ENCODE measurements at regions not wholly inside any gene's neighbourhood (a gene's known extent, or its start where the extent isn't known, plus 50 kb on each side); places are given as distances from the start of the nearest gene placed in this dataset.

- DNase-seq = no peak
Observed at GRCh38 chr21:24046829-24047443, 1560.3 kb downstream of the MRPL39 start.

DNA sequence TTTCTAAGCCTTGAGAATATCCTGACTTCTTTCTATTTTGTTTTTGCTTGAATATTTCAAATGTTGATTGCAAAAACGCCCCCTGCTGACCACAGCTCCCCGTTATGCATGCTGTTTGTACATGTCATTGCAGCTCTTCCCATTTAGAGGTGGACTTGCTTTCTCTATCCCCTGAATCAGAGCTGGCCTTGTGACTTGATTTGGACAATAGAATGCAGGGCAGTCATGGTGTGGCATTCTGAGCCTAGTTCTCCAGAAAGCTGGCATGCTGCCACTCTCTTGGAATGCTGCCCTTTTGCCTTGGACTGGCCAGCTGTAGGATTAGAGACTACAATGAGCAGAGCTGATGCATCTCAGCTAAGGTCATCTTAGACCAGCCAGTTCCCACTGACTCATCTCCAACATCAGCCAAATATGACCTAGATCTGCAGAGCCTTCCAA is 1561.5 kb downstream of the MRPL39 start:
- no peak for DNase-seq

- no peak for DNase-seq
Observed at GRCh38 chr21:24045373-24045772, 1561.9 kb downstream of the MRPL39 start.

GRCh38 chr21:24042687-24043086 is 1564.6 kb downstream of the MRPL39 start:
- no peak for DNase-seq

GRCh38 chr21:24032709-24033232 is 1574.5 kb downstream of the MRPL39 start:
- DNase-seq = no peak

DNA sequence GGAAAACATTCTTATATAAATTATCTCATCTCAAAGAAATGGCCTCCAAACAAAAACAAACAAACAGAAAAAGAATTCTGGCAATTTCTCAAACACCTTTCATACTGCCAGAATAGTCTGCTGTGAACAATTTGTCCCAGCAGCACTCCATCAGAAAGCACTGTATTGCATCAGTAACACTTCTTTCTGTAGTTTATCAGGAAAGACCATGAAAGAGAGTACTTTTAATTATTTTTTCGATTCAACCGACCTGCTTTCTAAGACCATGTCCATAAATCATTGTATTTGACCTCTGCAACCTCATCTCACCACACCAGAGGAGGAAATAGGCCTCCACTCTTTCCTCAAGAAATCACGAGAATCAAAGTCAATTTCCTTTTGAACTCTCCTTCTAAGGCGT is 1579.9 kb downstream of the MRPL39 start:
- DNase-seq = no peak

DNA sequence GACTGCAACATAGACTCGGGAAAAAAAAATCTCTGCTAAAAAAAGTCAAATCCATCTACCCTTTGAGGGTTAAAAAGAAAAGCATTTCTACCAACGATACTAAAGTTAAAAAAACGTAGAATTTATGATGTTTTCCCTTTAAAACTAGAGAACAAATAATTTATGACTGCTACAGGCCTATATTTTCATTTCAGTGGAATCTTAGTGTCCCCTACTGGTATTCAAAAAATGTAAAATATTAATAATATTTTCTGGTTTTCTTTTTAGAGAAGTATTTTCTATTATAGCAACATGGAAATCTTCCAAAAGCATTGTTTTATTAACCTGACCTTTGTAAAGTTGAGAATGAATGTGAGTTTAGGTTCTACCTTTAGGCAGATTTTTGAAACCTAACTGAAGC is 1582.2 kb downstream of the MRPL39 start:
- DNase-seq = no peak

- DNase-seq = no peak
Observed at GRCh38 chr21:24023936-24024335, 1583.3 kb downstream of the MRPL39 start.

GRCh38 chr21:24023402-24023801 is 1583.9 kb downstream of the MRPL39 start:
- no peak for DNase-seq

DNA sequence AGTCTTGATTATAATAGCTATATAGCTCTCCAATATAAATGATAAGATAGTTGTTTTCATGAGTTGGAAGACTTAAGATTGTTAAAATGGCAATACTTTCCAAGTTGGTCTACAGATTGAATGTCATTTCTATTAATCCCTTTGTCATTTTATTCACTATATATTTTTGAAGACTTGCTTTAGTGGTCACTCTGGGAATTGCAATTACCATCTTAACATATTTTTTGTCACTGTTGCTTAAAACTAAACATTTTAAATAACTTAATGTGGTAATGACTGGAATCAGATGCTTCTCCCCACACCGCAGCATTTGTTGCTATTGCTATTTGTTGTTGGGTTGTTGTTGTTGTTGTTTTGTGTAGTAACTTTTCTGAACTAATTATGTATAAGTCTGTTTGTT is 1592.9 kb downstream of the MRPL39 start:
- DNase-seq = no peak

- no peak for DNase-seq
Observed at GRCh38 chr21:24011087-24011486, 1596.2 kb downstream of the MRPL39 start.

- no peak for DNase-seq
Observed at GRCh38 chr21:24007592-24007991, 1599.7 kb downstream of the MRPL39 start.

DNA sequence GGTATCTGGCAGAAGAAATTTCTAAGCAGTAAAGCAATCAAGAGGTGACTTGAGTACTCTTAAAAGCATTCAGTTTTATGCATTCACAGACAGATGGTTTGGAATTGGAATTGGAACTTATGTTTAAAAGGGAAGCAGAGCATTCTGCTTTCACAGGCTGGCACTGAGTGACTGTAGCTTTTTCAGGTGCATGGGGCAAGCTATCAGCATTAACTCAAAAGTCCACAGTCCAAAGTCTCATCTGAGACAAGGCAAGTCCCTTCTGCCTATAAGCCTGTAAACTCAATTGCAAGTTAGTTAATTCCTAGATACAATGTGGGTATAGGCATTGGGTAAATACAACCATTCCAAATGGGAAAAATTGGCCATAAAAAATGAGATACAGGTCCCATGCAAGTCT is 1620.3 kb downstream of the MRPL39 start:
- DNase-seq = no peak

GRCh38 chr21:23986214-23986613 is 1621.1 kb downstream of the MRPL39 start:
- no peak for DNase-seq

DNA sequence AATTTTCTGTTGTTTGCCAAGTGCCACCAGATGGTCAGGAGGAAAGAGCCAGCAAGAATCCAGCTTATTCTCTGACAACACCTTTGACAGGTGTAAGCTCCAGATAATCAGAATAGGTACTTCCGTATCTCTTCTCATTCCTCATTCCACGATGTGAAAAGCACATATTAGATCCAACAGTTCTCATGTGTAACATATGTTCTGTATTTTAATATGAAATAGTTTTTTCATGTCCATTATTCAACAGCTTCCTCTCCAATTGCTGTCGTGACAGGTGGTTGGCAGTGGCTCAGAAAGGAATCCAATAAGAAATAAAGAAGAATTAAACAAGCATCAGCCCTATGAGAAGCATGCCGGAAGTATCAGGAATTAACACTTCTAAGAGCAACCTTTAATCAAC is 1624.7 kb downstream of the MRPL39 start:
- no peak for DNase-seq

- DNase-seq = peak; percentile 81
Observed at GRCh38 chr21:23977971-23978370, 1629.3 kb downstream of the MRPL39 start.

DNA sequence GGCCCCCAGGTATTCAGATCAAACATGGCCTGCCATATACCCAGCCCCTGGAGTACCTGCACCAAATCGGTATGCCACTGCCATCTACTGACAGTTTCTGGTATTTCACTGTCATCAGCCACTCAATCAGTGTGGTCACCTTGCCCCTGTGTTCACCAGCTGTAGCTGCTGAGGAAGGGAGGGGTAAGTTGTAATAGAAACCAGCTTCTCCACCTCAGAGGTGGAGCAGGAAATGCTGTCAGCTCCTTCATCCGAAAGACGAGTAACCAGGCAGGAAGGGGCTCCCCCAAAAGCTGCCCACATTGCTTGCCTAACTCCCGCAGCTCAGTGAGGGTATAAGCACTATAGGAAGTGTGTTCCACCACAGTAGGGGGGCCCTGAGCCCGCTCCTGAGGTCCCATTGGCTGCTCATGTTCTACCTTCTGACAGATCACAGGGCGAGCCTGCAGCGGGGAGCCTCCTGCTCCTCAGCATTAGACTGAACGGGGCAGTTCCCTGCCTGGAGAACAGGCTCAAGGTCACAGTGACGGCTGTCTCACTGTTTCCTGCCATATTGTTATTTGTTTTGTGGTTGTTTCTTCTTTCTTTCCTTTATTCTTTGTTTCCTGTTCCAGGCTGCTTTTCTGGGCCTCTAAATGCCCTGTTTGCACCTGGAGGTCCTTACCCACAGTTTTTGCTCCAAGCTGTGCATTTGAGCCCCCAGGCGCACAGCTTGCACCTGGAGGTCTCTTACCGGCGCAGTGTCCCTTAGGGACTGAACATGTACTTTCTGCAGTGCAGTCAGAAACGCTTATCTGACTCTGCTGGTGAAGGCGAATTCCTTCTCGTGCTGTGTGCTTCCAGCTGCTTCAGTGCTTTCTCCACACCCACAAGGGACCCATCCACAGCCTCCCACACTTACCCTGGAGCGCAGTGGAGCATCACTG is 1638.3 kb downstream of the MRPL39 start:
- DNase-seq = peak; percentile 71

GRCh38 chr21:23968008-23968407 is 1639.3 kb downstream of the MRPL39 start:
- no peak for DNase-seq

DNA sequence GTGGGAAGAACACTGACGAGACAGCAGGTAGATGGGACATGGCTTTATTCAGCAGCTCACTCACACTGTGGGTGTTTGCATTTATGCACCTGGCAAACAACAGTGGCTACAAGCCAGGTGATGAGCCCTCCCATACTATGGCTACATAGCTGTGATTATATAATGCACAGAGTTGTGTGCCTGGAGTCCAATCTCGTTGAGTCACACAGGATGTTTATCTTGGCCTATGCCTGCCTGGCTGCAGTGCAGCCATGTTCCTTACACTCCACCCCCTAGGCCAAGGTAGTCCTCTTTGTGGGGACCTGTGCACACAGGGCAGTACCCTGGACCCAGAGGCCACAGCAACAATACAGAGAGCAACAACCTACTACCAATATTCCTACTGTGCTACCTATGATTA is 1643.8 kb downstream of the MRPL39 start:
- DNase-seq = no peak

DNA sequence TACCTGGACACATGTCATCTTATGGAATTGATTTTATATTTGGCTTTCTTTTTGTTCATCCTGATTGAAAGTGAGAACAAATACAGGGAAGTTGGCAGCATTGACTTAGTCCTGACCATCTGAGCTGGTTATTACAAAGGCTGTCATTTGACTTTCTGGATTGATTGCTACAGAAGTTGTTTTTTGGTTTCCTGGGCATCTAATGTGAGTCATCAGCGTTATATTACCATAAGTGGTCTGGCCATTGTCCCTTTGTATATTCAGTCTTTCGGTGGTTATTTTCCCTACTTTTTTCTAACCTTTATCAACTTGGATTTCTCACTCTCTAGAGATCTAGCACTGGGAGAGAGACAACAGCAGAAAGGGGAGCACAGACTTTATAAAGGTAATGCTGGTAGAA is 1646.5 kb downstream of the MRPL39 start:
- DNase-seq = no peak

DNA sequence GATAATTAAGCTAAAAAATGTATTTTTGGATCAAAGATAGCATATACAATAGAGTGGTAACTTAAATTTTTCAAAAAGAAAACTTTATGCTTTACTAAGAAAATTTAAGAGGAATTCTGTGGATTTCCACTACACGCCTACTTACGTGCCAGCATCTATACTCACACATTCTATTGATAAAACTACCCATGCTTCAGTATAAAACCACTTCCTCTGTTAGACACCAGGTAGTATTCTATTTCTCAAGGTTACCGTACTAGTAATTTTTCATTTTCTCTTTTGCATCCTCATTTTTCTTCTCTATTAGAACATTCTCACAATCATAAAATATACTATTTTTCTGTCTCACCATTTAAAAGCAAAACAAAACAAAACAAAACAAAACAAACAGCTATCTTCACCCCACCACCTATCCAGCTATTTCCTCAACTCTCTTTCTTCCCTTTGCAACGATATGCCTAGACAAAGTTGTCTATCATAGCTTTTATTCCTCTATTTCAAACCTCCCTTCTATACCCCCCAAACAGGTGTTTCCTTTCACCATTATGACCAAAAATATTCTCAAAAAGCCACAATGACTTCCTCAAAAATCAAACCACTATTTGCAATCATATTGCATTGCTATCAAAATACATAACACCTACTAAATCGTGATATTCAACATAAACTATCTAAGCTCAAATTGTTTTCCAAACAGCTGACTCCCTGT is 1652.0 kb downstream of the MRPL39 start:
- no peak for DNase-seq

DNA sequence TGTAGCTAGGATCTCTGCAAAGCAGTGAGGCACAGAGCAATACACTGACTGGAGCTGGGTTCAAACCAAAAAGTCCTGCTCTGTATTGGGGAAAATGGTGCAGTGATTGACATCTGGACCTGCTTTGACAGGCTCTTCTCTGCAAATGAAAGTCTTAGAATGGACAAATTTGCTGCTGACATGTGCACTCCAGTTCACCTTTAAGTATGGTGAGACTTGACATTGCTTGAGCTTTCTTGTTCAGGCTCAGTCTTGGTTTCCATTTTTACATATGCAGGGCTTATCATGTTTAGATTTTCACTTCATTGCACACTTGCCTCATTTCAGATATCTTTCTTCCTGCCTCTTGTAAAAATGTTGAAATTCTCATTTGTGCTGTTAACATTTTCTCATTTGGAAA is 1655.0 kb downstream of the MRPL39 start:
- DNase-seq = no peak

DNA sequence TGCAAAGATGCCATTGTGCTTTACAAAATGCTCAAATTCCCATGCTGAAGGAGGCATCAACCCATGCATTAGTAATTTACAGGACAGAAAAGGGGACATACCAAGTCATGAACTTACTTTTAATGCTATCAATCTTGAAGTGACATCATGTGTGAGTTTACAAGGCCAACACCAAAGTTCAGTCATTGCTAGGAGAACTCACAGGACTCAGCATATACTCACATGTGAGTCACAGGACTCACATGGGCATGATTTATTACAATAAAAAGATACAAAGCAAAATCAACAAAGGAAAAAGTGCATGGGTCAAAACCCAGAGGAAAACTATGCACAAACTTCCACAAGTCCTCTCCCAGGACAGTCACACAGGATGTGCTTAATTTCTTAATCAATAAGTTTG is 1656.0 kb downstream of the MRPL39 start:
- no peak for DNase-seq

DNA sequence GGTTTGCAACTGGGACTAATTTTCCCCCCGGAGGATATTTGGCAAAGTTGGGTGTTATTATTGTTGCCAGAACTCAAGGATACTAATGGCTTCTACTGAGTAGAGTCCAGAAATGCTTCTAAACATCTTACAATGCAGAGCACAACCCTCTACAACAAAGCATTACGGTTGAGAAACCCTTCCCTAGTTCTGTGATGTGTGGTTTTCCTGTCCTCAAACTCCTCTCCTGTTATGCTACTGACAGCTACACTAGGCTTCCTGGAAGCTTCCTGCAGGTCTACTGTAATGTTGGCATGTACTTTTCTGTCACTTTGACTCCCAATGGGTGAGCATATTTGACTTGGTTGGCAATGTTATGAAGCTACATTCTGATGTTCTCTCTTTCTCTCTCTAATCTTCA is 1656.9 kb downstream of the MRPL39 start:
- no peak for DNase-seq

Measured in GF-D8 (cell line).